B cell (primary cell): ENCODE measurements at regions not wholly inside any gene's neighbourhood (a gene's known extent, or its start where the extent isn't known, plus 50 kb on each side); places are given as distances from the start of the nearest gene placed in this dataset.

ENCODE experiments used
- ATAC-seq: fragments of 200-7000 bp; cut with Tn5 transposase; one replicate; pipeline ENCODE4 v1.10.0; 2021; ENCODE audit warnings: low read depth, mild to moderate bottlenecking, moderate number of reproducible peaks, moderate library complexity
- CTCF ChIA-PET: fragments of 350-600 bp; sonication (Branson Sonifier 250); formaldehyde crosslinking; loops from one replicate; lab custom pipeline; 2021; ENCODE audit warnings: antibody characterized with exemption, inconsistent platforms; lab: Charles Lee
- POLR2A ChIA-PET: fragments of 350-600 bp; sonication (Branson Sonifier 250); formaldehyde crosslinking; loops from one replicate; lab custom pipeline; 2021; ENCODE audit warnings: antibody characterized with exemption; lab: Charles Lee
- DNase-seq: peaks from one replicate; pipeline ENCODE4 v3.0.0; 2013
- H2AFZ ChIP-seq: 2 replicates; pipeline ENCODE4 v1.6.1; 2012; ENCODE audit warnings: mild to moderate bottlenecking, low read depth, low read length; ENCODE audit not compliant: insufficient read depth, poor library complexity, severe bottlenecking
- H3K27ac ChIP-seq, 2 donors: 1 replicate in 1 of 2; 2 replicates in 1 of 2; pipeline ENCODE4 v1.5.1; 2012 to 2013; ENCODE audit warnings: low read length in 2 of 2, mild to moderate bottlenecking in 2 of 2, moderate library complexity in 1 of 2
- H3K27me3 ChIP-seq, 4 experiments: fragments of 200-600 bp in 1 of 4; sonication (generic) in 1 of 4; replicated peaks in 1 of 4; 1 replicate in 2 of 4; 2 replicates in 2 of 4; pipeline versions ENCODE4 v1.6.1 to v1.7.0; 2013 to 2016; ENCODE audit warnings: low read length in 3 of 4, mild to moderate bottlenecking in 2 of 4, mixed read lengths in 1 of 4, moderate library complexity in 1 of 4; ENCODE audit not compliant: insufficient read depth in 4 of 4, control insufficient read depth in 3 of 4; ENCODE audit errors: control extremely low read depth in 1 of 4
- H3K36me3 ChIP-seq, 2 experiments: replicated peaks in 1 of 2; 1 replicate in 1 of 2; 2 replicates in 1 of 2; pipeline versions ENCODE4 v1.6.1 to v1.7.1; 2013; ENCODE audit warnings: low read length in 1 of 2; ENCODE audit not compliant: insufficient read depth in 2 of 2, control insufficient read depth in 1 of 2; ENCODE audit errors: control extremely low read depth in 1 of 2, extremely low read depth in 1 of 2
- H3K4me1 ChIP-seq, 2 donors: fragments of 200-600 bp in 1 of 2; sonication (generic) in 1 of 2; 1 replicate in 1 of 2; 2 replicates in 1 of 2; pipeline versions ENCODE4 v1.5.1 to v1.6.1; 2013 to 2017; ENCODE audit warnings: low read length in 2 of 2; ENCODE audit not compliant: control insufficient read depth in 2 of 2, insufficient read depth in 2 of 2
- H3K4me2 ChIP-seq: replicated peaks from 2 replicates; pipeline ENCODE3; 2012; ENCODE audit warnings: mild to moderate bottlenecking, low read depth, low read length; ENCODE audit not compliant: poor library complexity, severe bottlenecking
- H3K4me3 ChIP-seq, 5 experiments: fragments of 200-600 bp in 1 of 5; sonication (generic) in 1 of 5; 1 replicate in 3 of 5; 2 replicates in 2 of 5; pipeline versions ENCODE4 v1.5.1 to v1.7.0; 2011 to 2016; ENCODE audit warnings: low read length in 4 of 5, mild to moderate bottlenecking in 4 of 5, low read depth in 2 of 5, control low read depth in 1 of 5, moderate library complexity in 1 of 5; ENCODE audit not compliant: insufficient read depth in 1 of 5; ENCODE audit errors: control extremely low read depth in 1 of 5, extremely low read depth in 1 of 5
- H3K79me2 ChIP-seq: fragments of 200-600 bp; sonication (generic); one replicate; pipeline ENCODE4 v1.6.0; 2016; ENCODE audit warnings: low read length; ENCODE audit not compliant: control insufficient read depth, insufficient read depth
- H3K9ac ChIP-seq: fragments of 200-600 bp; sonication (generic); 2 replicates; pipeline ENCODE4 v1.6.1; 2017; ENCODE audit warnings: mild to moderate bottlenecking, low read length, moderate library complexity
- H3K9me3 ChIP-seq, 3 donors: one replicate each; pipeline versions ENCODE4 v1.6.1 to v1.7.1; 2013; ENCODE audit warnings: low read length in 2 of 3; ENCODE audit not compliant: control insufficient read depth in 2 of 3, insufficient read depth in 1 of 3; ENCODE audit errors: control extremely low read depth in 1 of 3
- H4K20me1 ChIP-seq: 2 replicates; pipeline ENCODE4 v1.6.0; 2012; ENCODE audit warnings: mild to moderate bottlenecking, low read length; ENCODE audit not compliant: insufficient read depth, control insufficient read depth, poor library complexity, severe bottlenecking
- H3K27ac Mint-ChIP-seq: one replicate; pipeline ENCODE4 v1.8.0; 2021; ENCODE audit warnings: mixed read lengths
- H3K27me3 Mint-ChIP-seq: one replicate; pipeline ENCODE4 v1.8.0; 2021; ENCODE audit warnings: mixed read lengths
- H3K4me1 Mint-ChIP-seq: one replicate; pipeline ENCODE4 v1.8.0; 2021; ENCODE audit warnings: mixed read lengths
- H3K4me3 Mint-ChIP-seq: one replicate; pipeline ENCODE4 v1.8.0; 2021; ENCODE audit warnings: mixed read lengths
- H3K9me3 Mint-ChIP-seq: one replicate; pipeline ENCODE4 v1.8.0; 2022; ENCODE audit warnings: mixed read lengths; ENCODE audit not compliant: insufficient read depth
- EZH2 ChIP-seq: IDR thresholded peaks from 2 replicates; pipeline ENCODE4 v1.6.1; 2012; ENCODE audit warnings: borderline replicate concordance, low read depth, mild to moderate bottlenecking, moderate library complexity, low read length; ENCODE audit not compliant: insufficient read depth, poor library complexity, severe bottlenecking
- whole genome bisulfite sequencing: methylation state at CpG from one replicate; pipeline ENCODE4 v1.1.5; 2013; ENCODE audit warnings: missing lambda C conversion rate; ENCODE audit not compliant: insufficient coverage; 5-methylcytosine and 5-hydroxymethylcytosine counted together
- intact Hi-C: fragments of 100-400 bp; cut with micrococcal nuclease; formaldehyde crosslinking; loops from one replicate; pipeline ENCODE4 v1.10.0; 2022
- TF ChIP-seq, protein P1 (sequence below): fragments of 200-600 bp; IDR thresholded peaks from one replicate; pipeline ENCODE4 v1.8.0; 2022; ENCODE audit warnings: antibody characterized with exemption, mild to moderate bottlenecking

- Histone ChIP-seq H3K4me1 (no peaks in the 10 kb centered on the region), H3K4me2 (no peak overlapping the region), H3K9ac (no peak overlapping the region), H3K27me3 (no peaks in the 10 kb centered on the region), H3K79me2 (no peaks in the 10 kb centered on the region), H4K20me1 (no peaks in the 10 kb centered on the region), H3K36me3 (no peaks in the 10 kb centered on the region), H3K27ac (no peak overlapping the region), H2AFZ (no peak overlapping the region), H3K9me3 (no peaks in the 10 kb centered on the region), H3K4me3 (no peak overlapping the region)
- no peaks in the 10 kb centered on the region for H3K4me1 Mint-ChIP-seq
- no peak for DNase-seq
- intact Hi-C loops: no loop called here
- no peak overlapping the region for H3K27ac Mint-ChIP-seq
- H3K27me3 Mint-ChIP-seq: no peaks in the 10 kb centered on the region
- POLR2A ChIA-PET: no interaction called here
- no peaks in the 10 kb centered on the region for H3K9me3 Mint-ChIP-seq
- no CpG with 5 or more reads among the region's 3 CpGs for WGBS
- CTCF ChIA-PET: no interaction called here
- no peak for ATAC-seq
- no peak overlapping the region for H3K4me3 Mint-ChIP-seq
- TF ChIP-seq, protein P1, sequence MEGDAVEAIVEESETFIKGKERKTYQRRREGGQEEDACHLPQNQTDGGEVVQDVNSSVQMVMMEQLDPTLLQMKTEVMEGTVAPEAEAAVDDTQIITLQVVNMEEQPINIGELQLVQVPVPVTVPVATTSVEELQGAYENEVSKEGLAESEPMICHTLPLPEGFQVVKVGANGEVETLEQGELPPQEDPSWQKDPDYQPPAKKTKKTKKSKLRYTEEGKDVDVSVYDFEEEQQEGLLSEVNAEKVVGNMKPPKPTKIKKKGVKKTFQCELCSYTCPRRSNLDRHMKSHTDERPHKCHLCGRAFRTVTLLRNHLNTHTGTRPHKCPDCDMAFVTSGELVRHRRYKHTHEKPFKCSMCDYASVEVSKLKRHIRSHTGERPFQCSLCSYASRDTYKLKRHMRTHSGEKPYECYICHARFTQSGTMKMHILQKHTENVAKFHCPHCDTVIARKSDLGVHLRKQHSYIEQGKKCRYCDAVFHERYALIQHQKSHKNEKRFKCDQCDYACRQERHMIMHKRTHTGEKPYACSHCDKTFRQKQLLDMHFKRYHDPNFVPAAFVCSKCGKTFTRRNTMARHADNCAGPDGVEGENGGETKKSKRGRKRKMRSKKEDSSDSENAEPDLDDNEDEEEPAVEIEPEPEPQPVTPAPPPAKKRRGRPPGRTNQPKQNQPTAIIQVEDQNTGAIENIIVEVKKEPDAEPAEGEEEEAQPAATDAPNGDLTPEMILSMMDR: no peak
- no peak for TF ChIP-seq EZH2
Observed at GRCh38 chr6:128719786-128720185, 163.2 kb upstream of the LAMA2 start.

DNA sequence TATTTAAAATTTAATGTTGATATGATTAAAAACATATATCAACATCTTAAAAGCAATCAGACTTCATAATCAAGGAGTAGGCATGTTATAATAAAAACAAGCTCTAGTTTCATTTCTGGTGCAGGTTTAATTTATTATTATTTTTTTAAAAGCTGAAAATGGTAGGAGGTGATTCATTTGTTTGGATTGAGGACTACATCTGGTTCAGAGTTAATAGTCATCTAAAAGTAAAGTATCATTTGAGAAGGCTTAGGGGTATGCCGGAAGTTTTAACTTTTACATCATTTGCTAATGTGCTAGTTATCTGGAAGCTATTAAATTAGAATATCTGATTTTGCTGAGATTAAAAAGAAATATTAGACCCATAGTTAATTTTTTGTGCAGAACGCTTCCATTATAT lies 169.5 kb upstream of the LAMA2 start:
- CTCF ChIA-PET: no interaction called here
- no peak overlapping the region for H3K9ac ChIP-seq
- DNase-seq (no peak), ATAC-seq (no peak)
- Mint-ChIP-seq H3K9me3 (no peaks in the 10 kb centered on the region), H3K4me3 (no peak overlapping the region), H3K4me1 (no peaks in the 10 kb centered on the region), H3K27ac (no peak overlapping the region), H3K27me3 (no peaks in the 10 kb centered on the region)
- H3K9me3 ChIP-seq: no peaks in the 10 kb centered on the region
- no peaks in the 10 kb centered on the region for H3K27me3 ChIP-seq
- no peaks in the 10 kb centered on the region for H3K79me2 ChIP-seq
- intact Hi-C loops: no loop called here
- POLR2A ChIA-PET: no interaction called here
- no peak overlapping the region for H3K4me3 ChIP-seq
- no peak overlapping the region for H3K4me2 ChIP-seq
- no CpG with 5 or more reads among the region's 2 CpGs for WGBS
- no peaks in the 10 kb centered on the region for H3K4me1 ChIP-seq
- no peak overlapping the region for H3K27ac ChIP-seq
- no peaks in the 10 kb centered on the region for H3K36me3 ChIP-seq
- no peaks in the 10 kb centered on the region for H4K20me1 ChIP-seq
- TF ChIP-seq EZH2: no peak
- TF ChIP-seq, protein P1: no peak
- H2AFZ ChIP-seq: no peak overlapping the region
